SU-DHL-6 (cell line): ENCODE measurements at regions not wholly inside any gene's neighbourhood (a gene's known extent, or its start where the extent isn't known, plus 50 kb on each side); places are given as distances from the start of the nearest gene placed in this dataset.

Experiments
- H2AFZ ChIP-seq: fragments of 200-600 bp; sonication (generic); 2 replicates; pipeline ENCODE4 v1.6.1; 2014; ENCODE audit warnings: low read depth, mild to moderate bottlenecking, moderate library complexity, mixed read lengths, antibody characterized with exemption, low read length; ENCODE audit not compliant: severe bottlenecking
- H3F3A ChIP-seq: fragments of 200-600 bp; shearing (Covaris generic); 2 replicates; pipeline ENCODE4 v1.6.0; 2016; ENCODE audit warnings: antibody characterized with exemption, mild to moderate bottlenecking; ENCODE audit not compliant: insufficient read depth
- H3K27ac ChIP-seq: fragments of 200-600 bp; sonication (generic); 2 replicates; pipeline ENCODE4 v1.5.1; 2016; ENCODE audit warnings: low read depth, mild to moderate bottlenecking, low read length, moderate library complexity, mixed read lengths
- H3K27me3 ChIP-seq: fragments of 200-600 bp; sonication (generic), shearing (Covaris generic); 2 replicates; pipeline ENCODE4 v1.6.0; 2014; ENCODE audit warnings: mild to moderate bottlenecking, low read length
- H3K36me3 ChIP-seq: fragments of 200-600 bp; sonication (generic); 2 replicates; pipeline ENCODE4 v1.6.1; 2014; ENCODE audit warnings: mild to moderate bottlenecking, low read length, mixed read lengths
- H3K4me2 ChIP-seq: fragments of 300-600, 200-600 bp; shearing (Covaris generic), sonication (generic); 2 replicates; pipeline ENCODE4 v1.6.0; 2014; ENCODE audit warnings: low read length, low read depth, mild to moderate bottlenecking; ENCODE audit not compliant: poor library complexity, severe bottlenecking
- H3K4me3 ChIP-seq: fragments of 200-600 bp; sonication (generic); 2 replicates; pipeline ENCODE4 v1.5.1; 2014; ENCODE audit warnings: antibody characterized with exemption, low read length, mild to moderate bottlenecking, mixed read lengths; ENCODE audit not compliant: insufficient read depth, poor library complexity, severe bottlenecking
- H3K79me2 ChIP-seq: fragments of 200-600 bp; sonication (generic); 2 replicates; pipeline ENCODE4 v1.6.1; 2014; ENCODE audit warnings: mild to moderate bottlenecking, low read length, moderate library complexity; ENCODE audit not compliant: insufficient read depth
- H3K9ac ChIP-seq: fragments of 200-600 bp; sonication (generic); 2 replicates; pipeline ENCODE4 v1.7.0; 2014; ENCODE audit warnings: mild to moderate bottlenecking, low read length
- H3K9me2 ChIP-seq: fragments of 200-600 bp; sonication (generic); replicated peaks from 2 replicates; pipeline ENCODE4 v1.6.1; 2014; ENCODE audit warnings: low read length; ENCODE audit not compliant: insufficient read depth
- H3K9me3 ChIP-seq: fragments of 200-600 bp; sonication (generic); 2 replicates; pipeline ENCODE4 v1.6.1; 2014; ENCODE audit warnings: low read length, mixed read lengths; ENCODE audit not compliant: insufficient read depth
- H4K20me1 ChIP-seq: fragments of 200-600 bp; sonication (generic); 2 replicates; pipeline ENCODE4 v1.6.1; 2014; ENCODE audit warnings: low read depth, mild to moderate bottlenecking, antibody characterized with exemption, low read length, moderate library complexity, mixed read lengths
- CTCF ChIP-seq: fragments of 200-600 bp; sonication (generic); IDR thresholded peaks from one replicate; pipeline ENCODE4 v1.5.1; 2017; ENCODE audit warnings: antibody characterized with exemption, mild to moderate bottlenecking, low read length, moderate library complexity; ENCODE audit not compliant: insufficient read depth, poor library complexity, severe bottlenecking
- EZH2phosphoT487 ChIP-seq: fragments of 200-600 bp; sonication (generic), shearing (Covaris generic); conservative IDR thresholded peaks from 2 replicates; pipeline ENCODE4 v1.6.1; 2018; ENCODE audit warnings: mild to moderate bottlenecking, antibody characterized with exemption, low read length, moderate library complexity, mixed read lengths

- Histone ChIP-seq H3K9me3 (no peaks in the 10 kb centered on the region), H3K9ac (no peak overlapping the region), H3K9me2 (no peaks in the 10 kb centered on the region), H4K20me1 (no peaks in the 10 kb centered on the region), H3K36me3 (no peaks in the 10 kb centered on the region), H3K79me2 (no peaks in the 10 kb centered on the region), H2AFZ (no peak overlapping the region), H3K27ac (no peak overlapping the region), H3K4me3 (no peak overlapping the region), H3K4me2 (no peak overlapping the region), H3K27me3 (no peaks in the 10 kb centered on the region), H3F3A (no peaks in the 10 kb centered on the region)
- TF ChIP-seq CTCF: no peak
- no peak for TF ChIP-seq EZH2phosphoT487
Measured at GRCh38 chr13:80989747-80990146, 648.8 kb upstream of the SPRY2 start.

- no peaks in the 10 kb centered on the region for H3K9me2 ChIP-seq
- no peaks in the 10 kb centered on the region for H3F3A ChIP-seq
- TF ChIP-seq EZH2phosphoT487 (no peak), CTCF (no peak)
- no peak overlapping the region for H3K4me3 ChIP-seq
- H3K36me3 ChIP-seq: no peaks in the 10 kb centered on the region
- H3K9me3 ChIP-seq: no peaks in the 10 kb centered on the region
- no peaks in the 10 kb centered on the region for H3K79me2 ChIP-seq
- H3K4me2 ChIP-seq: no peak overlapping the region
- no peak overlapping the region for H2AFZ ChIP-seq
- no peaks in the 10 kb centered on the region for H4K20me1 ChIP-seq
- no peaks in the 10 kb centered on the region for H3K27me3 ChIP-seq
- no peak overlapping the region for H3K9ac ChIP-seq
- no peak overlapping the region for H3K27ac ChIP-seq
Measured at GRCh38 chr13:80989241-80989640, 648.3 kb upstream of the SPRY2 start.

- Histone ChIP-seq H3K27ac (no peak overlapping the region), H2AFZ (no peak overlapping the region), H3K4me2 (no peak overlapping the region), H3K27me3 (no peaks in the 10 kb centered on the region), H3F3A (no peaks in the 10 kb centered on the region), H3K36me3 (no peaks in the 10 kb centered on the region), H4K20me1 (no peaks in the 10 kb centered on the region), H3K4me3 (no peak overlapping the region), H3K9me3 (no peaks in the 10 kb centered on the region), H3K79me2 (no peaks in the 10 kb centered on the region), H3K9me2 (no peaks in the 10 kb centered on the region), H3K9ac (no peak overlapping the region)
- no peak for TF ChIP-seq CTCF
- no peak for TF ChIP-seq EZH2phosphoT487
Measured at GRCh38 chr13:80988391-80989151, 647.6 kb upstream of the SPRY2 start.
